Astrocyte of the cerebellum (primary cell): ENCODE measurements at regions not wholly inside any gene's neighbourhood (a gene's known extent, or its start where the extent isn't known, plus 50 kb on each side); places are given as distances from the start of the nearest gene placed in this dataset.
A peak's percentile ranks its signal among the peaks of the same experiment; 100 is the strongest.
"Not testable (repeated sequence)": the region's sequence is repeated elsewhere in the genome, so short reads cannot be mapped to it uniquely, and the experiment has no call there.

Experiments used
- DNase-seq: peaks from one replicate; pipeline ENCODE4 v3.0.0-alpha.2; 2011; ENCODE audit warnings: low read depth
- H3K4me3 ChIP-seq: 2 replicates; pipeline ENCODE4 v1.5.1; 2011; ENCODE audit warnings: mild to moderate bottlenecking, low read depth, low read length, moderate library complexity
- CTCF ChIP-seq: IDR thresholded peaks from 2 replicates; pipeline ENCODE4 v1.5.1; 2012; ENCODE audit warnings: low read length, low read depth, moderate library complexity, mild to moderate bottlenecking; ENCODE audit errors: missing control alignments
- in situ Hi-C: cut with HindIII; loops from 2 replicates; pipeline ENCODE4 v1.10.0; 2017; ENCODE audit warnings: low sequenced_read_pairs

GRCh38 chr2:7094231-7094741, 177.1 kb downstream of the RNF144A start:
- DNase-seq, result peak; percentile 8
- H3K4me3 ChIP-seq, result no peak overlapping the region
- in situ Hi-C loops, result no loop called here
- TF ChIP-seq CTCF, result no peak

GRCh38 chr2:7096726-7097352, 179.6 kb downstream of the RNF144A start:
- no peak overlapping the region for H3K4me3 ChIP-seq
- in situ Hi-C loops, result loop anchor here (5.0 kb wide), 1 partner anchor 95 kb away; no protein-coding TSS in a partner anchor
- DNase-seq, result no peak
- TF ChIP-seq CTCF, result no peak

GRCh38 chr2:7097353-7097895, 180.2 kb downstream of the RNF144A start:
- no peak overlapping the region for H3K4me3 ChIP-seq
- DNase-seq, result peak; percentile 26
- in situ Hi-C loops, result loop anchor here (5.0 kb wide), 1 partner anchor 95 kb away; no protein-coding TSS in a partner anchor
- peak; percentile 96 for TF ChIP-seq CTCF

- TF ChIP-seq CTCF, result no peak
- DNase-seq, result no peak
Observed at GRCh38 chr2:7098816-7099215, 181.6 kb downstream of the RNF144A start.

GRCh38 chr2:7099687-7100086, 182.5 kb downstream of the RNF144A start:
- in situ Hi-C loops, result loop anchor here (5.0 to 25.0 kb wide), 2 partner anchors 93 to 313 kb away; no protein-coding TSS in a partner anchor
- DNase-seq, result not testable (repeated sequence)

More at GRCh38 chr2:7098816-7099215, 181.6 kb downstream of the RNF144A start:
- no peak overlapping the region for H3K4me3 ChIP-seq
- in situ Hi-C loops, result loop anchor here (5.0 kb wide), 1 partner anchor 93 kb away; no protein-coding TSS in a partner anchor

GRCh38 chr2:7102826-7103225, 185.6 kb downstream of the RNF144A start:
- in situ Hi-C loops, result loop anchor here (25.0 kb wide), 1 partner anchor 309 kb away; no protein-coding TSS in a partner anchor
- TF ChIP-seq CTCF, result no peak
- no peak overlapping the region for H3K4me3 ChIP-seq
- DNase-seq, result no peak

More at GRCh38 chr2:7099687-7100086, 182.5 kb downstream of the RNF144A start:
- not testable (repeated sequence) for H3K4me3 ChIP-seq
